Uterus (tissue), 2 donors: ENCODE measurements at regions not wholly inside any gene's neighbourhood (a gene's known extent, or its start where the extent isn't known, plus 50 kb on each side); places are given as distances from the start of the nearest gene placed in this dataset.

ENCODE experiments used
- CTCF ChIP-seq, 4 experiments: fragments of 200-600 bp in 2 of 4; fragments of 450-650 bp in 2 of 4; sonication (generic) in 2 of 4; IDR thresholded peaks; one replicate each; pipeline ENCODE4 v1.5.1; 2016 to 2019; ENCODE audit warnings: antibody characterized with exemption in 4 of 4, mild to moderate bottlenecking in 2 of 4, moderate library complexity in 1 of 4
- POLR2A ChIP-seq, 2 donors: fragments of 450-650 bp; IDR thresholded peaks; one replicate each; pipeline ENCODE4 v1.6.1; 2016; ENCODE audit warnings: antibody characterized with exemption in 2 of 2, mild to moderate bottlenecking in 1 of 2, moderate library complexity in 1 of 2

GRCh38 chr12:24560192-24560775 lies 388.6 kb downstream of the BCAT1 start:
- TF ChIP-seq CTCF (IDR thresholded peaks at IDR 0.05) (no peak), POLR2A (IDR thresholded peaks at IDR 0.05) (no peak)
